LoVo (cell line): ENCODE measurements at regions not wholly inside any gene's neighbourhood (a gene's known extent, or its start where the extent isn't known, plus 50 kb on each side); places are given as distances from the start of the nearest gene placed in this dataset.

Experiments used
- DNase-seq: peaks from one replicate; pipeline ENCODE4 v3.0.0-alpha.2; 2016; ENCODE audit warnings: low spot score

- no peak for DNase-seq
Observed at GRCh38 chr6:8579372-8579771, 144.0 kb upstream of the SLC35B3 start.

- DNase-seq = no peak
Observed at GRCh38 chr6:8578006-8578405, 142.7 kb upstream of the SLC35B3 start.

DNA sequence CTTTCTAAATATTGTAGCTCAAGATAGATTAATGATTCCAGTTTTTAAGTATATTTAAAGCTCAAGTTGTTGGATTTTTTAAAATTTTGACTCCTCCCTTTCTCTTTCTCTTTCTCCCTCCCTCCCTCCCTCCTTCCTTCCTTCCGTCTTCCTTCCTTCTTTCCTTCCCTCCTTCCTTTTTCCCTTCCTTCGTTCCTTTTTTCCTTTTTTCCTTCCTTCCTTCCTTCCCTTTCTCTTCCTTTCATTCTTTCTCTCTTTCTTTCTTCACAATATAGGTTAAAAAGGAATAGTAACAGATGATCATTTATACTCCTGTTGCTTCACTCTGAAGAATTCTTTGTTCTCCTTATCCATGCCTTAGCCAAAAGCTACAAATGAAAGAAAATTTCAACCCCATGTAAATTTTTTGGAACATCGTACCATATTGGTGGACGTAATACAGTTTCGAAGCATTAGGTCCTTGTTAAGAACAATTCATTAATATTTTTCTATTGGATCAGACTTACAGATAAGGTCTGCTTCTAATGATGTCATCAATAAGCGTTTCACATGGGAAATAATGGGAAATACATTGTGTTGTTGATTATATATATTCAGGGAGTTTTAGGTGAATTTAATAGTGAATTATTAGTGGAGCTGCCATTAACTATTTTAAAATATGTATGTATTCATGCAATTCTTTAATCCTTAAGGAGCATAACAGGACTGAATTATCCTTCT is 139.6 kb upstream of the SLC35B3 start:
- no peak for DNase-seq

DNA sequence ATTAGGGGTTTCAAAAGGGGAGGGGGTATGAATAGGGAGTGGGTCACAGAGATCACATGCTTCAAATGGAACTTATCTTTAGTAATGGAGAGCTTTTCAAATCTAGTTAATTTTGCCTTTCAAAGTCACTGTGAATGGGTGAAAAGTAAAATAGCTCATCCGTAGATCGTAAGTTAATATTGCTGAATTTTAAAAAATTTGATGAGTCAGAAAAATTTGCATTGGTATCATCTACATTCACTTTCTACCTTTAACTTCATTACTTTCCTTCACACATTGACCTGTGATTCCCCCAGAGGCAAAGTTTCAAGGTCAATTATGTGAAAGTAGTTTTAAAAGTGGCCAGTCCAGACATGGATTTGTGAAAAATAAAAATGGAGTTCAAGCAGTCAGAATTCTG is 139.0 kb upstream of the SLC35B3 start:
- no peak for DNase-seq

DNA sequence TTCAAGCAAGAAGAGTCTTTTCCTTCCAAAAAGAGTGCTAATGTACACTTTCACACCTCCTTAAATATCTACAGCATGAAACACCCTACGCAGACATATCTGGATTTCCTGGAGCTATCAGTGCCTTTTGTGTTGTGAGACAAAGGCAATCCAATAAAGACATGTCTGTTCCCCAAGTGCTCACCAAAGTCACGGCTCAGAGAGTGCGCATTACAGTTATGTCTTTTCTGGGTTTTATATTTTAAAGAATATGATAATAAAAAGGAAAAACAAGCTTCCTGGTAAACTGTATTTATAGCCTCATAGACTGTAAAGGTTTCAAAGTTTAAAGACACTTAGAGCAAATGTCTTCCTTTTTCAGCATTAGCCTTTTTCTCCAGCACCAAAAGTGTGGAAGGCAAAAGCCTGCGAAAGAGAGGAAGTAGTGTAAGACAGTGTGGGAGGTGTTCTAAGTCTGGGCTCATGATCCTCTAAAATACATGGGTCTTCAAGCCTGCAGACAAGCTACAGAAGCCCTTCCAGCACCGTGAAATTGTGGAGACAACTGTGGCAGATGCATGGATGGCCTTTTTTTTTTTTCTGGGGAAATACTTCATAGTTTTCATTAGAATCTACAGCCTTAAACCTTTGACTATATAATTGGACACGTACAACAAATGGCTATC is 135.0 kb upstream of the SLC35B3 start:
- DNase-seq = no peak

DNA sequence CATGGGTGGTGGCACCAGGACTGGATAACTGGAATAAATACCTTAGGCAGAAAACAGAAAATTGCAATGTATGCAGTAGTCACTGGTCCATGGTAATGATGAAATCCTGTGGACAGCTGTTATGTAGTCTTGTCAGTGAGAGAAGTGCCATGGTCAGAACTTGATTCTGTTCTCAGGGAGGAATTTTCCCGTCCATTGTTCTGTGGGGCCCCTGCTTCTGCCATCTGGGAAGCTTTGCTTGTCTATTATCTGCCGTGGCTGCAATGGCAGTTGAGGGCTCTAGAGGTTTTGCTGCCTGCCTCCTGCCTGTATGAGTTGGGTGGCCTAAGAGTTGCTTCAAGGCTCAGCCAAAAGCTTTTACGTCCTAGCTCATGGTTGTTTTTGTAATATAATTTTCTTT is 126.8 kb upstream of the SLC35B3 start:
- DNase-seq = no peak

DNA sequence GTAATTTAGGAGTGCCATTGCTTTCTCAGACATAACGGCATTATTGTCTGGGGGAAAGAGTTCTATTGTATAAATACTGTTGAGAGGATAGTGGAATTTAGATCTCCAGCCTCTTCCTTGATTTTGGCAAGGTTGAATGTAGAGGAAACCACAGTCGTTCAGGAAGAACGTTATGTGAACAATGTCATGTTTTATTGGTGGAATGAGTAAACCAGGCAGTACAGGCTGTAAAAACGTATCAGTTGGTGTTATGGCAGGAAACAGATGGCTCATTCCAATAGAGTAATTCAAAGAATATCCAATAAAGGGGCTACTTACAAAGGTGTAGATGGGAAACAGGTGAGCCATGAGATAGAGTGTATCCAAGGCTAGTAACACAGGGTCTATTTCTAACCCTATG is 123.6 kb upstream of the SLC35B3 start:
- no peak for DNase-seq

DNA sequence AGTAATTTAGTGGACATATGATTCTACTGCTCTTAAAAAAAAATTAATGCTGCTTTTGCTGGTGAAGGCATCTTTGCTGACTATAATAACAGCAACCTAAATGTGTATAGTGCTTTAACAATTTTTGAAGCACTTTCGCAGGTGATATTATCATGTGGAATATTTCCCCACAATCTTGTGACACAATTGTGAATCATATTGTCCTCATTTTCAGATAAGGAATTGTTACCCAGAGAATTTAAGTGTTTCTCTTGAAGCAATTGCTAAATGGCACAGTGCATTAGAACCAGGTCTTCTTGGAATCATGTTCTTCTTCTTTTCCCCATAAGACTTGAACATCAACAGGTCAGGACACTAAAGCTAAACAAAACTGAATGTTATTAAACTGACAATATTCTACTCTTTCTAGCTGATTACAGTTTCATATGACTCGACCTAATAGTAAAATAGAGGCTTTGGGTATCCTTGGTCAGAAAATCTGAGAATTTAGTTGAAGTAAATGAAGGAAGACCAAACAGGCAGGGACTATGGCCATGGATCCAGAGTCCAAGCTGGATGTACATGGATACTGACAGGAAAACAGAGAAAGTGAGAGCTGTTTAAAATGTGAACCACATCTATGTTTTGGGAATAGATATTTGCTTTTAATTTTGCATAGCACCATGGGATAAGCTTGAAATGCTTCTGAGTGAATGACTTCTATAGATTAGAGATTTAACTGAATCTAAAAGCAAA is 121.8 kb upstream of the SLC35B3 start:
- no peak for DNase-seq

DNA sequence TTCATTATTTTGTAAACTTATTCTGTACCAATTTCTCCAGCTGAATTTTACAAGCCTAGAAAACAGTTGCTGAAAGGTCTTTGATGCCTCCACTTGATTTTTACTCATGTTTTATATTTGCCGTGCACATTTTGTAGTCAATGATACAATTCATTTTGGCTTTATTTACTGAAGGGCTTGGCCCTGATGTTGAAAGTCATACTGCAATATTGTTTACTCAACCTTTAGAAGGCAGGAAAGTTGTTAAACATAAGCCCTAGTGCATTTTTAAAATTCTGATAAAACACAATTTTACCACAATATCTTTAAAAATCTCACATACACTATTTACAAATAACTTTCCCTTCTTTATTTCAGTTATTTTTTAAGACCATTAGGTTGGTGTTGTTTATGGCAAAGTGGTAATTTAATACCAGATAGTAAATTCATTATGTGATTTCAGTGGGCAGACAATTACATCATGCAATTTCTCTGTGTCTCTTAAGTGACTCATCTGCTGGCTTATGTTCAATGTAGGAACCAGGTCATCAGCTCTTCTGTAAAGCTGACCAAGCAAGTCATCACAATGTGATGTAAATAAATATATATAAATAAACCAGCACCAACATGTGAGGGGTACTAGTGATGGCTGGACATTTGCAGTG is 121.1 kb upstream of the SLC35B3 start:
- DNase-seq = peak; percentile 29

GRCh38 chr6:8551993-8552392 is 116.6 kb upstream of the SLC35B3 start:
- DNase-seq = no peak

DNA sequence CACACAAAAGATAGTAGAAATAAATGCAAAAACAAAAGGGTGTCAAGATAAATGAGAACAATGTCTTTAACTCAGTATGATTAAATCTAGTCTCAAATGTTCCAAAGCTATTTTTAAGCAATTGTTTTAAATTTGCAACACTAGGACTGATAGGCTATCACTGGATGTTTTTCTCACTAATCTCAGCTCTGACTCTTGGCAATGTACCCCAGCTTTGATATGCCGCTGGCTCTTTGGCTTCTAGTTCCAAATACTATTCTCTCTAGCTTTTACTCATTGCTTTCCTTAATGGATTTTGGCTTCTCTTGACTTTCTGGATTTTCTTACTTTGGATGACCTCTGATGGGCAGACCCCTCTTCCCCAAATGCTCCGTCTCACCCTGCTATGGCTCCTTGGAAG is 116.0 kb upstream of the SLC35B3 start:
- DNase-seq = no peak

DNA sequence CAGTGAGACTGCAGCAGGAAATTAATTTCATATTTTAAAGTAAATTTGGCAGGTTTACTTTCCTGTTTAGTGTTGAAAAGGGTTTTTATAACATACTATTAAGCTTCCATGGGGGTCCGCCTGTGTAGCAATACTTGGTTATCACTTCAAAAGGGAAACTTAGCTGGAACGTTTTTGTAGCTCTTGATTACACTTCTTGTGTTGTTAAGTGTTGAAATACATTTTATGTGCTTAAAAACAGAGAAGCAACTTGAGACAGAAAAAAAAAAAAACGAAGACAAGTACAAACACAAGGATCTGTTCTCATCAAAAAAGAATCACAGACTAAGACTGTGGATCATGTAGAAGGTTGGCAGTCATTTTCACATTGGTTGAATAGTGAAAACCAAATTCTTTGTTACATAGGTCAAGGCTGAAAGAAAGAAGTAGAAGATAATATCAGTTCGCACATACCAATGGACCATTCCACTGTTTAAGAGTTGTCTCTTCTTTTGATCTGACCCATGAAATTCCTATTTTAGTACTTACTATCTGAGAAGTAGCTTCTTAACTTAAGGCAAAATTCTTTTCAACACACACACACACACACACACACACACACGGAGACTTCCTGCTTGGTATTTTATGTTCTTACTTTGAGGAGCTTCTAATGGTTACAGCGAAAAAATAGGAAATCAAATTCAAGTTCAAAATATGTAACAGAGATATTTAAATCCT is 113.9 kb upstream of the SLC35B3 start:
- DNase-seq = no peak

DNA sequence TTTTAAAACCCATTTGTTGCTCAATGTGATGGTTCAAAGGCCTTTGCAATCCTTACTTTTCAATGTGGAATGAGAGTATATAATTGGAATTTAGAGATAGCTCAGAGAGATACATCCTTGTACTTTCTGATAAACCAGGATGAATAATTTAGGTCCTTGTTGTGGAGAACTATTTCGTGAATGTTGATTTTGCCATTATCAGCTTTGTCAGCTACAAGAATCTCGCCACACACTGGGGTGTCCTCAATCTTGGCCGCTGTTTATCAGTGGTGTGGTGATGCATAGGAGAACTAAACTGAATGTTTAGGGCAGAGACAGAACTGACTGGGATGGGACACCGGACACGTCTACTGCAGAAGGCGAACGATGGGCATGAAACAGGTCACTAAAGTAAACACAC is 111.2 kb upstream of the SLC35B3 start:
- no peak for DNase-seq

- no peak for DNase-seq
Observed at GRCh38 chr6:8545336-8545735, 110.0 kb upstream of the SLC35B3 start.

DNA sequence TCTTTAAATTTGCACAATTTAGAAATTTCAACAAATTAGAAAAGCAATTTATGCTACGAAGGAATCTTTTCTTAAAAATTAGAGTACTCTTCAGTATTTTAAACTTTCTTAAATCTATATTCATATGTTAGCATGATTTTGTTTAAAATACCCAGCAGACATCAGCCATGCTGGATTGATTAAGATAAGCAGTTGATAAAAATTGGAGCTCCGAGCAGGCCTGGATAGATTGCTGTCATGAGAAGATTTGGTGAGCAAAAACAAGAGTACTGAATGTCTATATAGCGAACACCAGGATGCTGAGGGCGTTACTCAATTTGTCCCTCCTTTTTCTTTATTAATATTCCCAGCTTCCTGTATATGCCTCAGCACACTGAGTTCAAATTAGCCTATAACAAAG is 108.4 kb upstream of the SLC35B3 start:
- DNase-seq = no peak

DNA sequence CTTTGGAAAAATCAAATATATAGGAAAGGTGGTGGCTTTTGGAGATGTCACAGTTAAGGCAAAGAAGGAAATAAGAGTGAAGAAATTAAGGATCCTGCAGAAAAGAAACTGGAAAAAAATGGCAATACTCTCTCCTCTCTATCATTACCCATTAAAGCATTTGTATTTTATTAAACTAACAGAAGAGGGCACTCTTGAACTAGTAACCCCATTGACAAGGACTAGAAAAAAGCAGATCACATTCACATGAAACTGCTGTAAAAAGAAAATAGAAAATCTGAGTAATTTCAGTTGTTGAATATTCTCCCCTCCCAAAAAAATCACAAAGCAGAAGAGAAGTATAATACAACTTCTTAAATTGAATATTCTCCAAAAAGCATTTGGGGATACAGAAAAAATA is 104.1 kb upstream of the SLC35B3 start:
- peak; percentile 26 for DNase-seq

DNA sequence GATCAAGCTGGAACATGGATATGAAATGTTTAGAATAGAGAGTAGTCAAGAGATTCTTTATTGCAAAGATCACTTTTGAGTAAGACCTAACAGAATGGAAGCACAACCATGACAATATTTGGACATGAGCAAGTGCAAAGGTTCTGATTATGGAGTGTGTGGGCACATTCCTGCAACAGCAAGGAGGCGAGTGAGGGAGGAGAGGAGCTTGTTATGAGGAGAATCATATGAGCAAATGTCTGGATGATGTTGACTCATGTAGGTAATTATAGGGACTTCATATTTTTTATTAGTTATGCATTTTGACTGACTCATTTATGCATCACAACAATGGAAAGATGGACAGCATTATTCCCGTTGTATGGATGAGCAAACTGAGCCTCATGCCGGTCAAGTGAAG is 100.8 kb upstream of the SLC35B3 start:
- no peak for DNase-seq

GRCh38 chr6:8535519-8535918 is 100.2 kb upstream of the SLC35B3 start:
- no peak for DNase-seq

DNA sequence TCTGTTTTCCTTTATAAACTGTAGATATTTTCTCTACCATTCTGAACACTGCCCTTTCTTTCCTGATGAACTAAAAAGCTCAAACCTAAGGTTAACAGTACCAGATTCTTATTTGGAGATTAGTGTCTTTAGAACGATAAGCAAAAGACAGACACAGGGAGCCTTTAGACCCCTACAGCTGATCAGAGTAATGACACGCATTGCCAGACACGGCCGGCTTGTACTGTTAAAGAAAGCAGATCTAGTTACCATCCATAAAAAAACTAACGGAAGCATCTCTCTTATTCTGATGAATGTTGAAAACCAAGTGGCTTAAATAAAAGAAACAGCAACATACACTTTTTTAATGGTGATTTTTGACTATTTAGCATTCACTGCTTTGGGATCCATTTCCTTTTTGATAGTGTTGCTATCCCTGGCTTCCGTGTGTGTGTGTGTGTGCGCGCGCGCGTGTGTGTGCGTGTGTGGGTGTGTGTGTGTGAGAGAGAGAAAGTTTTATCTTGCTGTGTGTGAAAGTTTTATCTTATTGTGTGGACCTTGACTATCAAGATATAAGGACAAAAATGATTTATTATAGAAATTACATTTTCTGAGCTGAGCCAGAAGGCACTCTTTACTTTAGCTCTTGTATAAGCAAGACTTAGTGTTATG is 95.6 kb upstream of the SLC35B3 start:
- DNase-seq = no peak

GRCh38 chr6:8529250-8529649 is 93.9 kb upstream of the SLC35B3 start:
- DNase-seq = no peak

DNA sequence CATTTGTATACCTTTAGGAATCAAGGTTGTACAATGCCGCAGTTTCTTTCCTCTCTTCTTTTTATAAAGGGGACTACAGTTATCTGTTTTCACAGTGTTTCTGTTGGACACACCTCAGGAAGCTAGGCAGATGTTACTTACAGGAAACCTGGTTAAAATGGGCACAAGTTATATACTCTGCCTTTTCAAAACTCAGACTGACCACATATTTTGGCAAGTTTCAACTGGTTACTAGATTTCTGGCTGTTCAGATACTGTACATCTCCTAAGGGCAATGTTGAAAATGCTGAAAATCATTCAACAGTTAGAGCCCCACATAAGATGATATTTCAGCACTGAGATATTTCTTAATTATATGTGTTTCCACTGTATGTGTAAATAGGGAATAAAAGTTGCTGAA is 92.5 kb upstream of the SLC35B3 start:
- DNase-seq = no peak

DNA sequence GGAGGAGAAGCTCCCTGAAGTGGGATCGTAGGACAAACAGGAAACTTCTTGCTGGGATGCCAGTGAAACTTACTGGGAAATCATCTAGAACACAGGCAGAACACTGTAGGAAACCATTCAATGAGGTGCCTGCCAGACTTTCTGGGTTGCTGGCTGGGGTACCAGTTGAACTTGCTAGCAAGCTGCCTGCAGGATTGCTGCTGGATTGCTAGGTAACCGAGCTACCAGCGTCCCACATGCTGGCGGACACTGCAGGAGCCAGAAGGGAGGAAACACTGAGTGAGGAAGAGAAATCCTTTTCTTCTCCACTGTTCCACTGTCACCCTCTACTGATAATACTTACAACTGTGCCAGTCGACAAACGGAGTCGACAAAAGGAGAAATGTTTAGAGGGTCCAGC is 91.3 kb upstream of the SLC35B3 start:
- DNase-seq = no peak
